H4 (cell line): ENCODE measurements at regions not wholly inside any gene's neighbourhood (a gene's known extent, or its start where the extent isn't known, plus 50 kb on each side); places are given as distances from the start of the nearest gene placed in this dataset.
"Not testable (repeated sequence)": the region's sequence is repeated elsewhere in the genome, so short reads cannot be mapped to it uniquely, and the experiment has no call there.

ENCODE experiments used
- DNase-seq: peaks from one replicate; pipeline ENCODE4 v3.0.0-alpha.2; 2015; ENCODE audit warnings: low spot score

DNA sequence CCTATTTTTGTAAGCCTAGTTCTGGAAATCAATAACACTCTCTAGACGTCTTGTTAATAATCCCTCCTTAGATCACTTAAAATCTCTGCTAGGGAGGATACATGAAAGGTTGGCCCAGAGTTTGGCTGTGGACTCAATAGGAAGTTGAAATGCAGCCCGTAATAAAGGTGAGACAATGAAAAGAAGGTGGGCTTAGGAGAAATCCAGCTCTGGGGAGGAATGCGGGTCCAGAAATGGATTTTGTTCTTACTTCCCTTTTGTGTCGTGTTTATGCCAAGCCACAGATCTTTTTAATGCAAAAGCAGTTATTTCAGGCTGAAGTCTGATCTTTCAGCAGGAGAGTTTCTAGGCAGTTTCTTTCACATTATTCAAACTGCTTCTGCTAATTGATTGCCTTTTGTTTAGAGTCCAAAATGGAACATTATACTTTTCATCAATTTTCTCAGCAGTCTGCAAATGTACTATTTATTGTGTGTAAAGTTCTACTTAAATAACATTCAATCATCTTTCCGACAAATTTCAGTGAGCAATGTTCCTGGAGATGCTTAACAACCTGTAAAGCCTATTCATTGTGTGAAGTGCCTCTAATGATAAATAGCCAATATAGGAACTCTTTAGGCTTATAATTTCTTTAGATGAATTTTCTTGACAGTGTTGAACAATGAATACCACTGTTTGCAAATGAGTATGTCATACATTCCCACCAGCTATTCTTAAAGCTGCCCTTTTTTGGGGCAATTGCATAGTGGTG, 252.9 kb upstream of the KRR1 start:
- no peak for DNase-seq

DNA sequence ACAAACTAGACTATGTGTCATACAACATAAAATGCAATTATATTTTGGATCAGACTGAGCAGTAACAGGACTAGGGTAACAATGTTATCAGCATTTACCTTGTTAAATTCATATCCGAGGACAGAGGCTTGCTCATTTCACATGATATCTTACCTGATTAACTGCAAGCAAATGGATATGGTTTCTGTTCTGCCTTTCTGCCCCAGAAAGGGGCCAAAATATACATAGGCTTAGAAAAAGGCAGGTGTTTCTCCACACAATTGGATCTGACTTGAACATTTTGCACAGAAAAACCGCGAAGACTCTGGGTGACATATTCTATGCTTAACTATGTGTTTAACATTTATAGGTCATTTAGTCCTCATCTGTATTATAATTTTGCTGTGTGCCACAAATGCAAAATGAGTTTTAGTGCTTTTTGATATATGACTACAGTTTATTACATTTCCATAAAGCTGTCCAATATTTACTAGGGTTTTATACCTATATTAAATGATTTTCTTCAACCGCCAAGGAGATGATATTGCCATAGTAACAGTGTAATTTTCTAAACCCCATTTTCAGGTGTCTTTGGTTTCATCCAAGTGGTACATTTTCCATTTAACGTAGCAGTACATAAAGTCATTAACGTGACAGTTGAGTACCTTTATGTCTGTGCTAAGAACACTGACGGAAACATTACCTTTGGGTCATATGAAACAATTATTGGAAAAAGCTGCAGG, 249.3 kb upstream of the KRR1 start:
- DNase-seq, result no peak

DNA sequence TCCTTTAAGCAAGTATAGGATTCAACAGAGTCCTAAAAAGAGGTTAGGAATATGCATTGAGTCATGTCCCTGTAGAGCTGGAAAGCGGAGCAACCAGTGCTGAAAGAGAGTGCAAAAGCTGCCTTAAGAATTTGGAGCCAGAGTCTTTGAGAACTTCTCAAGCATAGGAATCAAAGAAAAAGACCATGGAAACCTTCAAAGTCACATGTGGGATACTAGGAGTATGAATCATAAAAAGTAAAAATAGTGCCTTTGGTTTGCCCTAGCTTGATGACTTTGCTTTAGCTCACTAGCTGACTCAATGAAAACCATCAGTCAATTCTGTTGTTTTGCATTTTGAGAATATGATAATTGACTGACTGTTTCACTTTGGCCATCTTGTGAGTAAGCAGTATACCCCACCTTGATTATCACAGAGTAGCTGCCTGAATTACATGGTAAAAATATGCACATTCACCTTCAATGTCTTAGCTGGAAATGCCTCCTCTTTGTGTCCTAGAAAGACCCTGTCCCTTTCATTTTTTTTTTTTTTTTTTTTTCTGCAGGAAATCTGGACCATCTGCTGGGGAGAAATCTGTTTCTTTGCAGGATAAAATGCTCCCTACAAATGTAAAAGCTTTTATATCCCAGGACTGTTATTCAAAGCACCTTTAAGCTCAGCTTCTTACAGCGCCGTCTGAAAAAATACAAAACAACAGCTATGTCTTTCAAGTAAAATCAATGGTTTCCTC, 248.6 kb upstream of the KRR1 start:
- no peak for DNase-seq

DNA sequence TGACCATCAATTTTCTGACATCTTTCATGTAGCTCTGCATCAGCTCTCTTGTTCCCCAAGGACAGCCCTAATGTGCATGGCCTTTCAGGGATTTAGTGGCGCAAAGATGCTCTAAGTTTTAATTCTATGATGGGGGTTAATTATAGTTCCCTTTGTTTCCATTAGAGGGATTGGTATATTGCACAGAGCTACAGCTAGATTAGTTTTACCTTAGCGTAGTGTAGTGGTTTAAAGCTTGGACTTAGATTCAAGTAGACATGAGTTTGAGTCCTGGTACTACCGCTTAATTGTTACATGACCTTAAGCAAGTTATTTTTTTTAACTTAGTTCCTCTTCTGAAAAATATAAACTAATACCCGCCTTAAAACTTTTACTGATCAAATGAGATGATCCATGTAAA, 247.8 kb upstream of the KRR1 start:
- no peak for DNase-seq

DNA sequence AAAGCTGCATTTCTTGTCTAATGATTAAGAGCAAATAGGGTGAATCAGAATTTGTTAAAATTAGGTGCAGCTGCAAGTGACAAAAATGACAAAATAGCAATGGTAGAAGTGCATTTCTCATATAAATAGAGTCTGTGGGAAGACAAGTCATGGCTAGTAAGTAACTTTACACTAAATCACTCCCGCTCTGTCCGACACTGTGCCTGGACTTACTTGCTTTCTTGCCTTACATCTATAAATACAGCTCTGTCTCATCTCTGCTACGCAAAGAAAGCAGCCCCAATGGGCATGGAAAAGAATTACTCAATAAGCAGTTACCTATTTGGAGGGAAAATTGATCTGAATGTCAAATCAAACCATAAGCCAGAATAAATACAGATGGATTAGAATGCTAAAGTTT, 245.4 kb upstream of the KRR1 start:
- DNase-seq, result no peak

DNA sequence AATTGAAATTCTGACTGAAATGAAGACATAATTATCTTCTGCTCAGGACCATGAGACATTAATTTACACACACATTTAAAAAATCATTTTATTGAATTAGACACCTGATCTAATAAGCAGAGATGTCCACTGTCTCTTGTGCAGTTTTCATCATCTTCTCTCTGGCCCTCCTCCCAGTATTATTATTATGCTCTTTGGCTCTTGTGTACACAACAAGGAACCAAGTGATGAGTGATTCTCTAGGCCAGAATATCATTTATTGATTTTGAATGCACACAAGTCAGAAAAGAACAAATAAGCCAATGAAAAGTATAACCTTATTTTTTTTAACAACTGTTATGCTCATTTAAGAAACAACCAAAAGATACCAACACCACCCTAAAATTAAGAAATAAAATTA, 244.7 kb upstream of the KRR1 start:
- no peak for DNase-seq

DNA sequence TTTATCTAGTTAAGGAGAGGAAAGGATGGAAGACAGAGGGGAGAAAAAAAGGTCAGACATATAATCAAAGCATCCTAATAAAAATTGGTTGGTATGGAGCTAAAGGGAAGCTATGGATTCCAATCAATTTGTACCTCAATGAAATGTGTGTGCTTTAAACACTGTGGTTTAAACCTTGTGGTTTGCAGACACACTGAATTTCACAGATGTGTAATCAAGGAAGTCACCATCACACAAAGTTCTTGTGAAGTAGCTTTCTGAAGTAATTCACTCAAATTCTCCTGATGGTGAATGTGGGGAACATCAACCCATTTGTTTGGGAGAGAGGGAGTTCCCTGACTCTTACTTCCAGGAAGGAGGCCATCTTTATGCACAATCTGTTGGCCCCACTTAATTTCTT, 243.3 kb upstream of the KRR1 start:
- no peak for DNase-seq

DNA sequence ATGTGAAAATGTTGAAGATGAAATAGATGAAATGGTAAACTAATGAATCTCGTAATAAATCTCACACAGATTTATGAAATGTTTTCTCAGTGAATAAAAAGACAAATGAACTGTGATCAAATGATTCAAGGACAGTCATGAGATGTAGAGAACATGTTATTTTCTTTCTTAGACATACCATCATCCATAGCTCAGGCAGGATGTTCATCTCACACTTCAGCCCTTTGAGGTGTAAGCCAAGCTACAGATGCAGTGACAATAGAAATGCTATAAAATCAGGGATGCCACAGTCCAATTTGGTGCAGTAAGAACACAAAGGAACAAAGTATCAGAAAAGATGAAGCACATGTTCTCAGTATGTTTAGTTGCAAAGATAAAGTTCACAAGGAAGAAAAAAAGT, 242.7 kb upstream of the KRR1 start:
- DNase-seq, result no peak

DNA sequence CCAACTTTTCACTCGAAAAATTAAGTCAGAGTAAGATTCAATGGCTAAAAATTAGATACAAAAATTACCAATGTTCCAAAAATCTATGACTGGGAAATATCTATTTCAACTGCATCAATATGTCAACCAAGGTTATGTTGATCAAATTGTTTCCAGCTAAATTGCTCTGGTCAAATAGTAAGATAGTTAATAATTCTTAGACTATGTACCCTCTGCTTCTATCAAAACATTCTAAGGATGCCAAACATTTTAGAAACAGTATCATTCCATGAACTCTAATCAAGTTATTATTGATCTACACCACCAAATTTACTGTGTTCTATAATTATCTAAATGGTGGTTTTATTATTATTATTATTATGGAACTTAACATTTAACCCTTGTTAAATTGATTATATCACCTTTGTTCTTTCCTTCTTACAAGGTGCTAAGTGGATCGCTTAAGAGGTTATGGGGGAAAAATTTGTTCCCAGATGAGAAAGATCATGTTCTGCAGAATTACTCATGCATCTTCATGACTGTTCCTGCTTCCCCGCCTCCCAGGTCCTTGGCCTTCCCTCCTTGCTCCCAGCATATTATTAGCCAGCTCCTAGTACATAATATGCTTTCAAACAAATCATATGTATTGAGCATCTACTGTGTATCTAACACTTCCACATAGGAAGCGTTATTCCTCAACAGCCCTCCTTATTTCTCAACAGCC, 240.5 kb upstream of the KRR1 start:
- no peak for DNase-seq

DNA sequence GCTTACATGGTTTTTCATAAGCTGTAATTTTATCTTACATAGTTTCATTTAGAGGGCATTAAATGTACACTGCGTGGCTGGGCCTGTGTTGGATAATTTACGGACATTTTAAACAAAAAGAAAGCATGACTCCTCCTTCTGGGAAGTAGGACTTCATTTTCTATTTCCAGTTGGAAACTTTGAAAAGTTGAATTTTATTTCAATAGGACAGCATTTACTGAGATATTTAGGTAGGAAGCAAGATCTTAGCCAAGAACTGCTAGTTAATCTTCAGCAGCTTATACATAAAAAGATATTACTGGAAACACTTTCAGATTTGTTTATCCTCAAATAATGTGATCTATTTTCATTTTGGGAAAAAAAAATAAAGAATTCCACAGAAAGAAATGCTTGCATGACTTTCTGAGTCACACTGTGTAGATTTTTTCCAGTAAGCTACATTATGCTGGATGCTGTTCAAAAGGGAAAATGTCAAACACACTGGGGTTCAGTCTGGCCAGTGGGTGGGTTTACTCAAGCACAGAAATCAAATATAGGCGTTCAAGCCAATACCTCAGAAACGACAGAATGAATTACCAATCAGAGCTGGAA, 239.4 kb upstream of the KRR1 start:
- peak; percentile 17 for DNase-seq

DNA sequence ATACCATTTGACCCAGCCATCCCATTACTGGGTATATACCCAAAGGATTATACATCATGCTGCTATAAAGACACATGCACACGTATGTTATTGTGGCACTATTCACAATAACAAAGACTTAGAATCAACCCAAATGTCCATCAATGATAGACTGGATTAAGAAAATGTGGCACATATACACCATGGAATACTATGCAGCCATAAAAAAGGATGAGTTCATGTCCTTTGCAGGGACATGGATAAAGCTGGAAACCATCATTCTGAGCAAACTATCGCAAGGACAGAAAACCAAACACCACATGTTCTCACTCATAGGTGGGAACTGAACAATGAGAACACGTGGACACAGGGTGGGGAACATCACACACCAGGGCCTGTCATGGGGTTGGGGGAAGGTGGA, 237.6 kb upstream of the KRR1 start:
- not testable (repeated sequence) for DNase-seq

DNA sequence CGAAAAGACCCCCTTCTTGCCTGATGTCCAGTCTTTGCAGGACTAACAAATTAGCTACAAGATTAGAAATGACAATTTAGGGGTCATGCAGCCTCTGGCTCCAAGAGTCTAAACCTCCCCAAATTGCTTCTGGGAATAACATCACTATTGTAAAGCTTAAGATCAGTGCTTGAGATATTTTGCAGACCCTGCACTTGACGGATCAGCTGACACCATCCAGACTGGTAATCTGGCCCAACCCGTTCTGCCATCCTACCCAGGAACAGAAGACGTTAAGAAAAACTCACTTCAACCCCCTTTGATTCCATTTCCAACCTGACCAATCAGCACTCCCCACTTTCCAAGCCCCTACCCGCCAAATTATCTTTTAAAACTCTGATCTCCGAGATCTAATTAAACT, 236.7 kb upstream of the KRR1 start:
- no peak for DNase-seq

DNA sequence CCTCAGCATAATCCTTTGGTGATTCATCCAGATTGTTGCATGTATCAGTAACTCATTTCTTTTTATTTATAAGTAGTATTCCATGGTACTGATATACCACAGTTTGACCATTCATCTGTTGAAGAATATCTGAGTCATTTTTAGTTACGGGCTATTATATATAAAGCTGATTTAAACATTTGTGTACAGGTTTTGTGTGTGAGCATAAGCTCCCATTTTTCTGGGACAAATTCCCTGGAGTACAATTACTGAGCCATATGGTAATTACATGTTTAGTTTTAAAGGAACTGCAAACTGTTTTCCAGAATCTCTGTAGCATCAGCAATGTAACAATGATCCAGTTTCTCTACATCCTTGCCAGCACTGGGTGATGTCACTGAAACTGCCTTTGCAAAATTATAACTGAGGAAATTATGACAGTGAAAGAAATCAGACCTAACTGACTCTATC, 236.2 kb upstream of the KRR1 start:
- peak; percentile 60 for DNase-seq

DNA sequence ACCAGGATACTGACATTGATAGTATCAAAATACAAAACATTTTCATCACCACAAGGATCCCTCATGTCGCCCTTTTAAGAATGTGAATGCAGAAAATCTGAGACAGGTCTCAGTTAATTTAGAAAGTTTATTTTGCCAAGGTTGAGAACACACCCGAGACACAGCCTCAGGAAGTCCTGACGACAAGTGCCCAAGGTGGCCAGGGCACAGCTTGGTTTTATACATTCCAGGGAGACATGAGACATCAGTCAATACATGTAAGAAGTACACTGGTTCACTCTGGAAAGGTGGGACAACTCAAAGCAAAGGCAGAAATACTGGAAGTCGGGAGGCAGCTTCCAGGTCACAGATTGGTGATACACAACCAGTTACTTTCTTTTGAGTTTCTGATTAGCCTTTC, 235.2 kb upstream of the KRR1 start:
- DNase-seq, result peak; percentile 13

DNA sequence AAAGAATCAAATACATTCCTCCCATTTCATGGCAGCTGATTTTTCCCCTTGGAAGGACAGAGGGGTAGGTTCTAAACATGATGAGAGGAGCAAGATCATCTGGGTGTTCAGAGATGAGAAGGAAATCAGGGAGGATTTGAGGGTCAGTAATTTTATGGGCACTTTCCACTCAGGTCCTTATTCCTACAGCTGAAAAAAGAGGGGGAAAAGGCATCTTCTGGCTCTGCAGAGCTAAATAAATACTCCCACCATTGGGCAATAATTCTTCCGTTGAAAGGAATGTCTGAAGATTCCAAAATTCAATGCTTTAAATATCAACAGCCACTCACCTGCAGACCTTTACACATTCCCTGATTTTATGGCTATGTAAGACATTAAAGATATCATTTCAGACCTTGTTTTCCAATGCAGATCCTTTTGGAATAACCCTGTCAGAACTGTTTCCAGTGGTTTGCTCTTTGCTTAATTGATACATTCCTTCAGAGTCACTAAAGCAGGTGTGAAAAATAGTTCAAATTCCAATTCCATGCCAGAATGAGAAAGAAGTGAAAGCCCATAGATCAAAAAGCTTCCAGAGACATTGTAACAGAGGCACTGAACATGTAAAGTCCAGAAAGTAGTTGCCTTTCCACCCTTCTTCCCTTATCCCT, 233.3 kb upstream of the KRR1 start:
- no peak for DNase-seq

DNA sequence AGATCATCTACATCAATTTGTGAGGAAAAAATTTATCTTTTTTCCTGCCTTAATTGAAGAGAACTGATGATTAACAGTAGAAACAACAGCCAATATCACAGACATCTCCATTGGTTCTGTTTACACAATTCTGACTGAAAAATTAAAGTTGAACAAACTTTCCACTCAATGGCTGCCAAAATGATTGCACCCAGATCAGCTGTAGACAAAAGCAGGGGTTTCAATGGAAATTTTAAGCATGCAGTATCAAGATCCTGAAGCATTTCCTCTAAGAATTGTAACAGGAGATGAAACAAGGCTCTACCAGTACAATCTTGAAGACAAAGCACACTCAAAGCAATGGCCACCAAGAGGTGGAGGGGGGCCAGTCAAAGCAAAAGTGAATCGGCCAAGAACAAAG, 231.6 kb upstream of the KRR1 start:
- no peak for DNase-seq

DNA sequence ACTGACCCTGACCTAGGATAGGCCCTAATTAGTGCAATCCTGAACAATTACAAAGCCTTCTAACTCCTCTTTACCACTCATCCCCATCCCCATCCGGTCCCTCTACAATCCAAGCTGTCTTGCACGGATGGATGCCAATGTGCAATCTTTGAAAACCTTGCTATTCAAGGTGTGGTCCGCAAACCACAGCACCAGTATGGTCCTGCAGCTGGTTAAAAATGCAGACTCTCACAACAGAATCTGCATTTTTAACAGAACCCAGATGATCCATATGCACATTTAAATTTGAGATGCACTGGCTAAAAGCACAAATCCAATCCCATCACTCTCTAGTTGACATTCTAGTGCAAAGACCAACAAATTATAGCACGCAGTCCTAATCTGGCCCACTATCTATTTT, 230.6 kb upstream of the KRR1 start:
- no peak for DNase-seq

DNA sequence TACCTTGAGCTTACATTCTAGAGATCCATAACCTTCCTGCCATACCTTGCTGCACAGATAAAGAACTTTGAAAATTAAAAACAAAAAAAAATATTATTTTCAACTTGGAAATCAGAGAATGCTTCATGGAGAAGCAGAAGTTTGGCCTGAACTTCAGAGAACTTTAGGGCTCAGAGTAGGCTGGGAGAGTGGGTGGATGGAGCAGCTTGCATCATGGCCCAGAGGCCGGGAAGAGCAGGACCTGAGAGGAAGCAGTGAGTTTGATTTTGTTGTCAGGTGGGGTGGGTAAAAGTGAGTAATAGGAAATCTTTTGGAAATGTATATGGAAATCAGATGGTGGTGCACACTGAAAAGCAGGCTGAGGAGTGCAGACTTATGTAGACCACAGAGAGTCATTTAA, 228.5 kb upstream of the KRR1 start:
- no peak for DNase-seq

DNA sequence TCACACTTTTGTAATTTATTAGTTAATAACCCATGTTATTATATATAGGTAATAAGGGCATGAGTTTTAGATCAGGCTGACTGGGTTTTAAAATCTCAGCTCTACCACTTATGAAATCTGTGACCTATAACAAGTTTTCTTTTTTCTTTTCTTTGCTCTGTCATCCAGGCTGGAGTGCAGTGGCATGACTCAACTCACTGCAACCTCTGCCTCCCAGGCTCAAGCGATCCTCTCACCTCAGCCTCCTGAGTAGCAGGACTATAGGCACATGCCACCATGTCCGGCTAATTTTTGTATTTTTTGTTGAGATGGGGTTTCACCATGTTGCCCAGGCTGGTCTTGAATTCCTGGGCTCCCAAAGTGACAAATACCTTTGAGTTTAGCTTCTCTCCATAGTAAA, 227.7 kb upstream of the KRR1 start:
- not testable (repeated sequence) for DNase-seq

DNA sequence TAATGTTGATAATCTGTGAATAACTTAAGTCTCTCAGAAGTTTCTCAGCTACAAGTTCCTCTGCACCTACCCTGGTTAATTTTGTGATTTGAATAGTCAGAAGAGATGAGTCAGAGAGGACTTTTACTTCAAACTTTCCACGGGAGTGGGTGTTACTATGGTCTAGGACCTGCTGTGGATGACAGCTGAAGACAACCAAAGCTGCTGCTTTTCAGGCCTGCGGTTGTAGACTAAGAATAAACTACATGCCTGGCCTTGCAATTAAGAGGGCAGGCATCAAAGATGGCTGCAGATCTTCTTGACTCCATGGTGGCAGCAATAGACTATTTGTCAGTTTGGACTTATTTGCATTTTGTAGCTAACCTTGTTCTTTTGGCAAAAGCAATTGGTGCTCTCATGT, 227.1 kb upstream of the KRR1 start:
- no peak for DNase-seq

DNA sequence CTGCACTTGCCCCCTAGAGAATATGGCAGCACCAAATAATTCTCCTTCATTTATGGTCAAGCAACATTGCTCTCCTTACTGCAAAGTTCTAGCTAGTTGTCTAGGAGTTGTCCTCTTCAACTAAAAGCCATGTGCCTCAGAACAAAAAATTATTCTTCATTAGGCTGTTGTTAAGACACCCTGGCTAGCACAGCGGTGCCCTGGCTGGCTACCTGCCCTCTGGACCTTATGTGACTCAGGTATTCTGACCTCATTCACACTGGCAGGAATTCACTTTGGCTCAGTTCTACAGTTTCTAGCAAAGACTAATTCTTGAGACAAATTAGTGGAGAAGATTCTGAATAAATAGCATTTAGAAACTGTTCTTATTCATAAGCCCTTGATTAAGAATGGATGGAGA, 224.4 kb upstream of the KRR1 start:
- no peak for DNase-seq
